ENCODE measurements at regions not wholly inside any gene's neighbourhood (a gene's known extent, or its start where the extent isn't known, plus 50 kb on each side); places are given as distances from the start of the nearest gene placed in this dataset.

DNA sequence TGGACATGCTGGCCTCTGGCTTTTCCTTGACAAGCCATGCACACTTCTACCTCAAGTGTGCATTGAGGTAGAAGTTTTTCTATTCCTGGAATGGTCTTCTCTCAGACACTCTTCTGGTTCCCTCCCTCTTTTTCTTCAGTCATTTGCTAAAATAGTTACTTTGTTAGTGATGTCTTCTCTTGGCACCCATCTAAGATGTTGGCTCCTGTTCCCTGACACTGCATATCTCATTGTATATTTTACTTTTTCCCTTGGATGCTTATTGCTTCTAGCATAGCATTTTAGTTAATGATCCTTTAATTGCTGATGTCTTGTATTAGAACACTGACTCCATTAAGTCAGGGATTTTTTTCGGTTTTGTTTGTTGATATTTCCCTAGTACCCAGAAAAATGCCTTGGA is 758.7 kb upstream of the NRSN1 start:
- DNase-seq (ENCODE audit: low spot score) = no peak
- Mint-ChIP-seq H3K4me3 (no peak overlapping the region), H3K4me1 (no peaks in the 10 kb centered on the region), H3K27me3 (ENCODE audit: low read depth) (no peaks in the 10 kb centered on the region), H3K36me3 (peaks cover 24% of the 10 kb centered on the region), H3K9me3 (peaks cover 30% of the 10 kb centered on the region), H3K27ac (no peak overlapping the region)
- TF ChIP-seq FOXJ3 (CRISPR knock-in tag; IDR thresholded peaks at IDR 0.05; ENCODE audit: borderline replicate concordance) (no peak), CREB1 (CRISPR knock-in tag; IDR thresholded peaks at IDR 0.05) (no peak), GRHL2 (CRISPR knock-in tag; IDR thresholded peaks at IDR 0.05; ENCODE audit: insufficient replicate concordance, severe bottlenecking) (no peak), MYBL2 (CRISPR knock-in tag; IDR thresholded peaks at IDR 0.05) (no peak), HMGA2 (CRISPR knock-in tag; IDR thresholded peaks at IDR 0.05) (no peak), OVOL2 (CRISPR knock-in tag; IDR thresholded peaks at IDR 0.05; ENCODE audit: borderline replicate concordance) (no peak)
- TF ChIP-seq, protein P1, sequence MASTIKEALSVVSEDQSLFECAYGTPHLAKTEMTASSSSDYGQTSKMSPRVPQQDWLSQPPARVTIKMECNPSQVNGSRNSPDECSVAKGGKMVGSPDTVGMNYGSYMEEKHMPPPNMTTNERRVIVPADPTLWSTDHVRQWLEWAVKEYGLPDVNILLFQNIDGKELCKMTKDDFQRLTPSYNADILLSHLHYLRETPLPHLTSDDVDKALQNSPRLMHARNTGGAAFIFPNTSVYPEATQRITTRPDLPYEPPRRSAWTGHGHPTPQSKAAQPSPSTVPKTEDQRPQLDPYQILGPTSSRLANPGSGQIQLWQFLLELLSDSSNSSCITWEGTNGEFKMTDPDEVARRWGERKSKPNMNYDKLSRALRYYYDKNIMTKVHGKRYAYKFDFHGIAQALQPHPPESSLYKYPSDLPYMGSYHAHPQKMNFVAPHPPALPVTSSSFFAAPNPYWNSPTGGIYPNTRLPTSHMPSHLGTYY (CRISPR knock-in tag; IDR thresholded peaks at IDR 0.05) = no peak
- TF ChIP-seq, protein P2, sequence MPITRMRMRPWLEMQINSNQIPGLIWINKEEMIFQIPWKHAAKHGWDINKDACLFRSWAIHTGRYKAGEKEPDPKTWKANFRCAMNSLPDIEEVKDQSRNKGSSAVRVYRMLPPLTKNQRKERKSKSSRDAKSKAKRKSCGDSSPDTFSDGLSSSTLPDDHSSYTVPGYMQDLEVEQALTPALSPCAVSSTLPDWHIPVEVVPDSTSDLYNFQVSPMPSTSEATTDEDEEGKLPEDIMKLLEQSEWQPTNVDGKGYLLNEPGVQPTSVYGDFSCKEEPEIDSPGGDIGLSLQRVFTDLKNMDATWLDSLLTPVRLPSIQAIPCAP (CRISPR knock-in tag; IDR thresholded peaks at IDR 0.05) = no peak
- TF ChIP-seq, protein P3, sequence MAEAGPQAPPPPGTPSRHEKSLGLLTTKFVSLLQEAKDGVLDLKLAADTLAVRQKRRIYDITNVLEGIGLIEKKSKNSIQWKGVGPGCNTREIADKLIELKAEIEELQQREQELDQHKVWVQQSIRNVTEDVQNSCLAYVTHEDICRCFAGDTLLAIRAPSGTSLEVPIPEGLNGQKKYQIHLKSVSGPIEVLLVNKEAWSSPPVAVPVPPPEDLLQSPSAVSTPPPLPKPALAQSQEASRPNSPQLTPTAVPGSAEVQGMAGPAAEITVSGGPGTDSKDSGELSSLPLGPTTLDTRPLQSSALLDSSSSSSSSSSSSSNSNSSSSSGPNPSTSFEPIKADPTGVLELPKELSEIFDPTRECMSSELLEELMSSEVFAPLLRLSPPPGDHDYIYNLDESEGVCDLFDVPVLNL (CRISPR knock-in tag; IDR thresholded peaks at IDR 0.05; ENCODE audit: borderline replicate concordance, low read depth) = no peak
- ChIA-PET POLR2A (no interaction called here), CTCF (no interaction called here)
- ATAC-seq = no peak

DNA sequence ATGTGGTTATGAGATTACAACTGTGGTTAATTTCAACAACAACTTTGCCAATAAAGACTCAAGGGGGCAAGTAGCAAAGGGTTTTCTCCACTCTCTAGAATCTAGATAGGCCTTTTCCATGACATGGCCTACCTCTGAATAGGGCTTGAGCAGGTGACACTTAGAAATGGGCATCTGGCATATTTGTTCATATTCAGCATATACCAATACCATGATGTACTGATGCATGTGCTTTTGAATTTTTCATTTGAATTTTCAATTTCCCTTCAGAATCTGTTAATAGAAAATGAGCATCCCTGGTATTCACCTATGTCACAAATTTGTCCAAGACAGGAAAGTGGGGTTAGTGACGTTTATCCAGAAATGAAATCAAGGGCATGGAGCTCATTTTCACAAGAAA is 757.5 kb upstream of the NRSN1 start:
- peaks cover 26% of the 10 kb centered on the region for H3K9me3 Mint-ChIP-seq
- ChIA-PET POLR2A (no interaction called here), CTCF (no interaction called here)
- DNase-seq (ENCODE audit: low spot score) = no peak
- H3K27ac Mint-ChIP-seq = no peak overlapping the region
- ATAC-seq = no peak
- no peak overlapping the region for H3K4me3 Mint-ChIP-seq
- no peaks in the 10 kb centered on the region for H3K27me3 Mint-ChIP-seq (ENCODE audit: low read depth)
- peaks cover 21% of the 10 kb centered on the region for H3K36me3 Mint-ChIP-seq
- H3K4me1 Mint-ChIP-seq = no peaks in the 10 kb centered on the region
- TF ChIP-seq MXD4 (CRISPR knock-in tag; IDR thresholded peaks at IDR 0.05; ENCODE audit: borderline replicate concordance) = no peak
- no peak for TF ChIP-seq ZNF232 (CRISPR knock-in tag; IDR thresholded peaks at IDR 0.05)
- no peak for TF ChIP-seq ZNF671 (CRISPR knock-in tag; IDR thresholded peaks at IDR 0.05)
- TF ChIP-seq KAT7 (CRISPR knock-in tag; IDR thresholded peaks at IDR 0.05; ENCODE audit: borderline replicate concordance) = no peak
- TF ChIP-seq, protein P4, sequence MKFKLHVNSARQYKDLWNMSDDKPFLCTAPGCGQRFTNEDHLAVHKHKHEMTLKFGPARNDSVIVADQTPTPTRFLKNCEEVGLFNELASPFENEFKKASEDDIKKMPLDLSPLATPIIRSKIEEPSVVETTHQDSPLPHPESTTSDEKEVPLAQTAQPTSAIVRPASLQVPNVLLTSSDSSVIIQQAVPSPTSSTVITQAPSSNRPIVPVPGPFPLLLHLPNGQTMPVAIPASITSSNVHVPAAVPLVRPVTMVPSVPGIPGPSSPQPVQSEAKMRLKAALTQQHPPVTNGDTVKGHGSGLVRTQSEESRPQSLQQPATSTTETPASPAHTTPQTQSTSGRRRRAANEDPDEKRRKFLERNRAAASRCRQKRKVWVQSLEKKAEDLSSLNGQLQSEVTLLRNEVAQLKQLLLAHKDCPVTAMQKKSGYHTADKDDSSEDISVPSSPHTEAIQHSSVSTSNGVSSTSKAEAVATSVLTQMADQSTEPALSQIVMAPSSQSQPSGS (CRISPR knock-in tag; IDR thresholded peaks at IDR 0.05; ENCODE audit: borderline replicate concordance, low read depth) = no peak
- TF ChIP-seq, protein P5, sequence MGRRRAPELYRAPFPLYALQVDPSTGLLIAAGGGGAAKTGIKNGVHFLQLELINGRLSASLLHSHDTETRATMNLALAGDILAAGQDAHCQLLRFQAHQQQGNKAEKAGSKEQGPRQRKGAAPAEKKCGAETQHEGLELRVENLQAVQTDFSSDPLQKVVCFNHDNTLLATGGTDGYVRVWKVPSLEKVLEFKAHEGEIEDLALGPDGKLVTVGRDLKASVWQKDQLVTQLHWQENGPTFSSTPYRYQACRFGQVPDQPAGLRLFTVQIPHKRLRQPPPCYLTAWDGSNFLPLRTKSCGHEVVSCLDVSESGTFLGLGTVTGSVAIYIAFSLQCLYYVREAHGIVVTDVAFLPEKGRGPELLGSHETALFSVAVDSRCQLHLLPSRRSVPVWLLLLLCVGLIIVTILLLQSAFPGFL (CRISPR knock-in tag; IDR thresholded peaks at IDR 0.05; ENCODE audit: borderline replicate concordance) = no peak
- TF ChIP-seq, protein P6, sequence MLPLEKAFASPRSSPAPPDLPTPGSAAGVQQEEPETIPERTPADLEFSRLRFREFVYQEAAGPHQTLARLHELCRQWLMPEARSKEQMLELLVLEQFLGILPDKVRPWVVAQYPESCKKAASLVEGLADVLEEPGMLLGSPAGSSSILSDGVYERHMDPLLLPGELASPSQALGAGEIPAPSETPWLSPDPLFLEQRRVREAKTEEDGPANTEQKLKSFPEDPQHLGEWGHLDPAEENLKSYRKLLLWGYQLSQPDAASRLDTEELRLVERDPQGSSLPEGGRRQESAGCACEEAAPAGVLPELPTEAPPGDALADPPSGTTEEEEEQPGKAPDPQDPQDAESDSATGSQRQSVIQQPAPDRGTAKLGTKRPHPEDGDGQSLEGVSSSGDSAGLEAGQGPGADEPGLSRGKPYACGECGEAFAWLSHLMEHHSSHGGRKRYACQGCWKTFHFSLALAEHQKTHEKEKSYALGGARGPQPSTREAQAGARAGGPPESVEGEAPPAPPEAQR (CRISPR knock-in tag; IDR thresholded peaks at IDR 0.05) = no peak
- no peak for TF ChIP-seq RORB (CRISPR knock-in tag; IDR thresholded peaks at IDR 0.05)
- TF ChIP-seq CREB1 (CRISPR knock-in tag; IDR thresholded peaks at IDR 0.05) = no peak
- TF ChIP-seq, protein P7, sequence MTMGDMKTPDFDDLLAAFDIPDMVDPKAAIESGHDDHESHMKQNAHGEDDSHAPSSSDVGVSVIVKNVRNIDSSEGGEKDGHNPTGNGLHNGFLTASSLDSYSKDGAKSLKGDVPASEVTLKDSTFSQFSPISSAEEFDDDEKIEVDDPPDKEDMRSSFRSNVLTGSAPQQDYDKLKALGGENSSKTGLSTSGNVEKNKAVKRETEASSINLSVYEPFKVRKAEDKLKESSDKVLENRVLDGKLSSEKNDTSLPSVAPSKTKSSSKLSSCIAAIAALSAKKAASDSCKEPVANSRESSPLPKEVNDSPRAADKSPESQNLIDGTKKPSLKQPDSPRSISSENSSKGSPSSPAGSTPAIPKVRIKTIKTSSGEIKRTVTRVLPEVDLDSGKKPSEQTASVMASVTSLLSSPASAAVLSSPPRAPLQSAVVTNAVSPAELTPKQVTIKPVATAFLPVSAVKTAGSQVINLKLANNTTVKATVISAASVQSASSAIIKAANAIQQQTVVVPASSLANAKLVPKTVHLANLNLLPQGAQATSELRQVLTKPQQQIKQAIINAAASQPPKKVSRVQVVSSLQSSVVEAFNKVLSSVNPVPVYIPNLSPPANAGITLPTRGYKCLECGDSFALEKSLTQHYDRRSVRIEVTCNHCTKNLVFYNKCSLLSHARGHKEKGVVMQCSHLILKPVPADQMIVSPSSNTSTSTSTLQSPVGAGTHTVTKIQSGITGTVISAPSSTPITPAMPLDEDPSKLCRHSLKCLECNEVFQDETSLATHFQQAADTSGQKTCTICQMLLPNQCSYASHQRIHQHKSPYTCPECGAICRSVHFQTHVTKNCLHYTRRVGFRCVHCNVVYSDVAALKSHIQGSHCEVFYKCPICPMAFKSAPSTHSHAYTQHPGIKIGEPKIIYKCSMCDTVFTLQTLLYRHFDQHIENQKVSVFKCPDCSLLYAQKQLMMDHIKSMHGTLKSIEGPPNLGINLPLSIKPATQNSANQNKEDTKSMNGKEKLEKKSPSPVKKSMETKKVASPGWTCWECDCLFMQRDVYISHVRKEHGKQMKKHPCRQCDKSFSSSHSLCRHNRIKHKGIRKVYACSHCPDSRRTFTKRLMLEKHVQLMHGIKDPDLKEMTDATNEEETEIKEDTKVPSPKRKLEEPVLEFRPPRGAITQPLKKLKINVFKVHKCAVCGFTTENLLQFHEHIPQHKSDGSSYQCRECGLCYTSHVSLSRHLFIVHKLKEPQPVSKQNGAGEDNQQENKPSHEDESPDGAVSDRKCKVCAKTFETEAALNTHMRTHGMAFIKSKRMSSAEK (CRISPR knock-in tag; IDR thresholded peaks at IDR 0.05; ENCODE audit: borderline replicate concordance) = no peak
- TF ChIP-seq, protein P8, sequence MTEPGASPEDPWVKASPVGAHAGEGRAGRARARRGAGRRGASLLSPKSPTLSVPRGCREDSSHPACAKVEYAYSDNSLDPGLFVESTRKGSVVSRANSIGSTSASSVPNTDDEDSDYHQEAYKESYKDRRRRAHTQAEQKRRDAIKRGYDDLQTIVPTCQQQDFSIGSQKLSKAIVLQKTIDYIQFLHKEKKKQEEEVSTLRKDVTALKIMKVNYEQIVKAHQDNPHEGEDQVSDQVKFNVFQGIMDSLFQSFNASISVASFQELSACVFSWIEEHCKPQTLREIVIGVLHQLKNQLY (CRISPR knock-in tag; IDR thresholded peaks at IDR 0.05) = no peak
- TF ChIP-seq ZNF317 (CRISPR knock-in tag; IDR thresholded peaks at IDR 0.05; ENCODE audit: borderline replicate concordance, low read depth) = no peak
- TF ChIP-seq, protein P9, sequence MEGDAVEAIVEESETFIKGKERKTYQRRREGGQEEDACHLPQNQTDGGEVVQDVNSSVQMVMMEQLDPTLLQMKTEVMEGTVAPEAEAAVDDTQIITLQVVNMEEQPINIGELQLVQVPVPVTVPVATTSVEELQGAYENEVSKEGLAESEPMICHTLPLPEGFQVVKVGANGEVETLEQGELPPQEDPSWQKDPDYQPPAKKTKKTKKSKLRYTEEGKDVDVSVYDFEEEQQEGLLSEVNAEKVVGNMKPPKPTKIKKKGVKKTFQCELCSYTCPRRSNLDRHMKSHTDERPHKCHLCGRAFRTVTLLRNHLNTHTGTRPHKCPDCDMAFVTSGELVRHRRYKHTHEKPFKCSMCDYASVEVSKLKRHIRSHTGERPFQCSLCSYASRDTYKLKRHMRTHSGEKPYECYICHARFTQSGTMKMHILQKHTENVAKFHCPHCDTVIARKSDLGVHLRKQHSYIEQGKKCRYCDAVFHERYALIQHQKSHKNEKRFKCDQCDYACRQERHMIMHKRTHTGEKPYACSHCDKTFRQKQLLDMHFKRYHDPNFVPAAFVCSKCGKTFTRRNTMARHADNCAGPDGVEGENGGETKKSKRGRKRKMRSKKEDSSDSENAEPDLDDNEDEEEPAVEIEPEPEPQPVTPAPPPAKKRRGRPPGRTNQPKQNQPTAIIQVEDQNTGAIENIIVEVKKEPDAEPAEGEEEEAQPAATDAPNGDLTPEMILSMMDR (IDR thresholded peaks at IDR 0.05) = no peak
